HepG2 (cell line): ENCODE measurements at regions not wholly inside any gene's neighbourhood (a gene's known extent, or its start where the extent isn't known, plus 50 kb on each side); places are given as distances from the start of the nearest gene placed in this dataset.
A peak's percentile ranks its signal among the peaks of the same experiment; 100 is the strongest.

ENCODE experiments used
- CERS6 ChIP-seq: sonication (generic); formaldehyde crosslinking; IDR thresholded peaks from 2 replicates; pipeline ENCODE4 v1.5.0; 2020; ENCODE audit warnings: missing genetic modification reagents
- ELK4 ChIP-seq: sonication (generic); formaldehyde crosslinking; IDR thresholded peaks from 2 replicates; pipeline ENCODE4 v1.9.0; 2021; ENCODE audit warnings: missing genetic modification reagents, borderline replicate concordance
- GTF2F1 ChIP-seq: fragments of 150-350 bp; IDR thresholded peaks from 2 replicates; pipeline ENCODE4 v1.6.1; 2014; ENCODE audit warnings: low read length
- HDAC6 ChIP-seq: fragments of 200-600 bp; sonication (generic); IDR thresholded peaks from 2 replicates; pipeline ENCODE4 v1.7.0; 2017; ENCODE audit warnings: mild to moderate bottlenecking, antibody characterized with exemption, low read length, low read depth
- HMGA1 ChIP-seq: sonication (generic); formaldehyde crosslinking; conservative IDR thresholded peaks from 2 replicates; pipeline ENCODE4 v1.4.0; 2020; ENCODE audit warnings: missing genetic modification reagents
- MIXL1 ChIP-seq: IDR thresholded peaks from 2 replicates; pipeline ENCODE4 v1.6.1; 2016
- NCOA1 ChIP-seq: sonication (generic); formaldehyde crosslinking; IDR thresholded peaks from 2 replicates; pipeline ENCODE4 v1.9.0; 2021; ENCODE audit warnings: missing genetic modification reagents
- NFE2L1 ChIP-seq: sonication (generic); formaldehyde crosslinking; IDR thresholded peaks from 2 replicates; pipeline ENCODE4 v1.4.0; 2020; ENCODE audit warnings: missing genetic modification reagents, mild to moderate bottlenecking, borderline replicate concordance
- NONO ChIP-seq, 2 experiments: fragments of 450-650 bp in 1 of 2; sonication (generic) in 1 of 2; formaldehyde crosslinking in 1 of 2; IDR thresholded peaks in 1 of 2; conservative IDR thresholded peaks in 1 of 2; 2 replicates each; pipeline versions ENCODE4 v1.6.1 to v1.8.0; 2017 to 2022; ENCODE audit warnings: mild to moderate bottlenecking in 1 of 2, missing genetic modification reagents in 1 of 2, moderate library complexity in 1 of 2
- PREB ChIP-seq: sonication (generic); formaldehyde crosslinking; IDR thresholded peaks from 2 replicates; pipeline ENCODE4 v1.4.0; 2020; ENCODE audit warnings: missing genetic modification reagents
- RARG ChIP-seq: sonication (generic); formaldehyde crosslinking; IDR thresholded peaks from 2 replicates; pipeline ENCODE4 v1.4.0; 2020; ENCODE audit warnings: low read depth, mild to moderate bottlenecking, missing genetic modification reagents
- RERE ChIP-seq: IDR thresholded peaks from 2 replicates; pipeline ENCODE4 v1.6.1; 2016; ENCODE audit warnings: low read depth, missing genetic modification reagents, missing compliant biosample characterization
- SMYD3 ChIP-seq: sonication (generic); formaldehyde crosslinking; IDR thresholded peaks from 2 replicates; pipeline ENCODE4 v1.8.1; 2023; ENCODE audit warnings: mild to moderate bottlenecking, missing genetic modification reagents
- SP140L ChIP-seq: sonication (generic); formaldehyde crosslinking; IDR thresholded peaks from 2 replicates; pipeline ENCODE4 v1.4.0; 2020; ENCODE audit warnings: missing genetic modification reagents, borderline replicate concordance
- ZNF20 ChIP-seq: sonication (generic); formaldehyde crosslinking; IDR thresholded peaks from 2 replicates; pipeline ENCODE4 v1.4.0; 2020; ENCODE audit warnings: mild to moderate bottlenecking, moderate library complexity, missing genetic modification reagents
- ZNF276 ChIP-seq: sonication (generic); formaldehyde crosslinking; IDR thresholded peaks from 2 replicates; pipeline ENCODE4 v1.4.0; 2020; ENCODE audit warnings: mild to moderate bottlenecking, low read depth, missing genetic modification reagents
- ZNF781 ChIP-seq: sonication (generic); formaldehyde crosslinking; IDR thresholded peaks from 2 replicates; pipeline ENCODE4 v1.5.1; 2020; ENCODE audit warnings: borderline replicate concordance, mild to moderate bottlenecking, missing genetic modification reagents; ENCODE audit errors: not compliant biosample characterization
- ZSCAN31 ChIP-seq: sonication (generic); formaldehyde crosslinking; IDR thresholded peaks from 2 replicates; pipeline ENCODE4 v1.5.0; 2020; ENCODE audit warnings: low read depth, mild to moderate bottlenecking, missing genetic modification reagents

GRCh38 chr20:50320901-50321796 is 130.5 kb downstream of the CEBPB start (continued):
- TF ChIP-seq NFE2L1 (CRISPR knock-in tag) (no peak), ZNF781 (CRISPR knock-in tag) (no peak), HMGA1 (CRISPR knock-in tag) (no peak), MIXL1 (CRISPR knock-in tag) (no peak), RARG (CRISPR knock-in tag) (no peak), ZNF20 (CRISPR knock-in tag) (no peak), RERE (CRISPR knock-in tag) (peak; percentile 13; the same call in 1 of the 2 replicates), ZSCAN31 (peak; percentile 66; the same call in 1 of the 2 replicates), PREB (CRISPR knock-in tag) (no peak), CERS6 (CRISPR knock-in tag) (no peak), HDAC6 (no peak), SMYD3 (CRISPR knock-in tag) (no peak; the same call in 1 of the 2 replicates), ZNF276 (CRISPR knock-in tag) (no peak), NCOA1 (CRISPR knock-in tag) (peak; percentile 35; the same call in 1 of the 2 replicates), SP140L (CRISPR knock-in tag) (no peak), ELK4 (CRISPR knock-in tag) (no peak), NONO (IDR thresholded peaks at IDR 0.05) (no peak), NONO (CRISPR knock-in tag; conservative IDR thresholded peaks at IDR 0.05) (no peak), GTF2F1 (no peak)
